ENCODE measurements at regions not wholly inside any gene's neighbourhood (a gene's known extent, or its start where the extent isn't known, plus 50 kb on each side); places are given as distances from the start of the nearest gene placed in this dataset.

DNA sequence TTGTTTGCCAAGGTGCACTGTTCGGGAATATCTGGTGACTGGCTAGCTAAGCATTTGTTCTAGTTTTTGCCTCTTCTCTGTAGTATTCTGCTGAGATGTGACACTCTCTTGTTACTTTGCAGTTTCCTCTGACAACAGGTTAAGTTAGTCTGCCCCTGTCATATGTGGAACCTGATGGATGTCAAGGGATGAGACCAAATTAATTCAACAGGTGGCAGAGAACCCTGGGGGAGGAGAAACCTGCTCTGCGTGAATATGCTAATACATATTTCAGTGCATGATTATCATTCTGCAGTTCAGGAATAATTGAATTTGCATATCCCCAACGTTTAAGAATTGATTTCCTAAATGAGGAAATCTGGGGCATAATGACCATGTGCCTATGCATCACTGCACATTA is 777.3 kb downstream of the PDCD6IP start:
- no peaks in the 10 kb centered on the region for H3K9me2 ChIP-seq (ENCODE audit: insufficient read depth, low read length)
- no peak overlapping the region for H3K4me3 ChIP-seq (ENCODE audit: low read length)
- no peaks in the 10 kb centered on the region for H3F3A ChIP-seq (ENCODE audit: insufficient read depth, low read length, poor library complexity, severe bottlenecking)
- H3K4me2 ChIP-seq (ENCODE audit: low read length) = no peak overlapping the region
- H3K9me3 ChIP-seq (ENCODE audit: low read length) = no peaks in the 10 kb centered on the region
- no peak overlapping the region for H3K27ac ChIP-seq (ENCODE audit: low read length)
- H4K20me1 ChIP-seq (ENCODE audit: insufficient read depth) = no peaks in the 10 kb centered on the region
- H3K27me3 ChIP-seq (ENCODE audit: insufficient read depth, low read depth, low read length) = no peaks in the 10 kb centered on the region
- H3K79me2 ChIP-seq (replicated peaks; ENCODE audit: insufficient read depth, low read length) = no peaks in the 10 kb centered on the region
- H3K9ac ChIP-seq (ENCODE audit: low read length) = no peak overlapping the region
- no peaks in the 10 kb centered on the region for H3K36me3 ChIP-seq (ENCODE audit: insufficient read depth, low read length)
- no peak for TF ChIP-seq EZH2 (IDR thresholded peaks at IDR 0.05; ENCODE audit: borderline replicate concordance, insufficient read depth, low read length, poor library complexity, severe bottlenecking)
- no peak for TF ChIP-seq MXI1 (conservative IDR thresholded peaks at IDR 0.05; ENCODE audit: poor library complexity, severe bottlenecking)
- TF ChIP-seq TAF1 (IDR thresholded peaks at IDR 0.05; ENCODE audit: low read depth) = no peak
- TF ChIP-seq, protein P1, sequence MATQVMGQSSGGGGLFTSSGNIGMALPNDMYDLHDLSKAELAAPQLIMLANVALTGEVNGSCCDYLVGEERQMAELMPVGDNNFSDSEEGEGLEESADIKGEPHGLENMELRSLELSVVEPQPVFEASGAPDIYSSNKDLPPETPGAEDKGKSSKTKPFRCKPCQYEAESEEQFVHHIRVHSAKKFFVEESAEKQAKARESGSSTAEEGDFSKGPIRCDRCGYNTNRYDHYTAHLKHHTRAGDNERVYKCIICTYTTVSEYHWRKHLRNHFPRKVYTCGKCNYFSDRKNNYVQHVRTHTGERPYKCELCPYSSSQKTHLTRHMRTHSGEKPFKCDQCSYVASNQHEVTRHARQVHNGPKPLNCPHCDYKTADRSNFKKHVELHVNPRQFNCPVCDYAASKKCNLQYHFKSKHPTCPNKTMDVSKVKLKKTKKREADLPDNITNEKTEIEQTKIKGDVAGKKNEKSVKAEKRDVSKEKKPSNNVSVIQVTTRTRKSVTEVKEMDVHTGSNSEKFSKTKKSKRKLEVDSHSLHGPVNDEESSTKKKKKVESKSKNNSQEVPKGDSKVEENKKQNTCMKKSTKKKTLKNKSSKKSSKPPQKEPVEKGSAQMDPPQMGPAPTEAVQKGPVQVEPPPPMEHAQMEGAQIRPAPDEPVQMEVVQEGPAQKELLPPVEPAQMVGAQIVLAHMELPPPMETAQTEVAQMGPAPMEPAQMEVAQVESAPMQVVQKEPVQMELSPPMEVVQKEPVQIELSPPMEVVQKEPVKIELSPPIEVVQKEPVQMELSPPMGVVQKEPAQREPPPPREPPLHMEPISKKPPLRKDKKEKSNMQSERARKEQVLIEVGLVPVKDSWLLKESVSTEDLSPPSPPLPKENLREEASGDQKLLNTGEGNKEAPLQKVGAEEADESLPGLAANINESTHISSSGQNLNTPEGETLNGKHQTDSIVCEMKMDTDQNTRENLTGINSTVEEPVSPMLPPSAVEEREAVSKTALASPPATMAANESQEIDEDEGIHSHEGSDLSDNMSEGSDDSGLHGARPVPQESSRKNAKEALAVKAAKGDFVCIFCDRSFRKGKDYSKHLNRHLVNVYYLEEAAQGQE (IDR thresholded peaks at IDR 0.05; ENCODE audit: borderline replicate concordance) = no peak
- no peak for TF ChIP-seq SMC3 (conservative IDR thresholded peaks at IDR 0.05; ENCODE audit: poor library complexity)
- TF ChIP-seq, protein P2, sequence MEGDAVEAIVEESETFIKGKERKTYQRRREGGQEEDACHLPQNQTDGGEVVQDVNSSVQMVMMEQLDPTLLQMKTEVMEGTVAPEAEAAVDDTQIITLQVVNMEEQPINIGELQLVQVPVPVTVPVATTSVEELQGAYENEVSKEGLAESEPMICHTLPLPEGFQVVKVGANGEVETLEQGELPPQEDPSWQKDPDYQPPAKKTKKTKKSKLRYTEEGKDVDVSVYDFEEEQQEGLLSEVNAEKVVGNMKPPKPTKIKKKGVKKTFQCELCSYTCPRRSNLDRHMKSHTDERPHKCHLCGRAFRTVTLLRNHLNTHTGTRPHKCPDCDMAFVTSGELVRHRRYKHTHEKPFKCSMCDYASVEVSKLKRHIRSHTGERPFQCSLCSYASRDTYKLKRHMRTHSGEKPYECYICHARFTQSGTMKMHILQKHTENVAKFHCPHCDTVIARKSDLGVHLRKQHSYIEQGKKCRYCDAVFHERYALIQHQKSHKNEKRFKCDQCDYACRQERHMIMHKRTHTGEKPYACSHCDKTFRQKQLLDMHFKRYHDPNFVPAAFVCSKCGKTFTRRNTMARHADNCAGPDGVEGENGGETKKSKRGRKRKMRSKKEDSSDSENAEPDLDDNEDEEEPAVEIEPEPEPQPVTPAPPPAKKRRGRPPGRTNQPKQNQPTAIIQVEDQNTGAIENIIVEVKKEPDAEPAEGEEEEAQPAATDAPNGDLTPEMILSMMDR (IDR thresholded peaks at IDR 0.05; ENCODE audit: poor library complexity, severe bottlenecking) = no peak
- TF ChIP-seq RAD21 (conservative IDR thresholded peaks at IDR 0.05) = no peak
- TF ChIP-seq EP300 (conservative IDR thresholded peaks at IDR 0.05; ENCODE audit: poor library complexity, severe bottlenecking) = no peak
- no peak for TF ChIP-seq POLR2AphosphoS5 (IDR thresholded peaks at IDR 0.05)
- no peak overlapping the region for H2AFZ ChIP-seq (ENCODE audit: low read depth, low read length)

DNA sequence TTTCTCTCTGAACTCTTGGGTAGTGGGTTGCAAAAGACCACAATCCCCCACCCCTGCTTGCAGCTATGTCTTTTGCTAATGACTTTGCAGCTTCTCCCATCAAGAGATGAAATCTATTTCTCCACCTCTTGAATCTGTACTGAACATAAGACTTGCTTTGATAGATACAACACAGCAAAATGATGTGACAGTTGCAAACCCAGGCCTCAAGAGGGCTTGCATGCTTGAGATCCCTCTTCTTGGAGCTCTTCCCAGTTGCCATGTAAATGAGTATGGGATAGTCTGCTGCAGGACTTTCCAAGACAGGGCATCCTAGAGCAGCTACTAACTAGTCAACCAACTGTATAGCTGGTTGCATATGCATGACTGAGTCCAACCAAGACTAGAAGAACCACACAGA is 783.6 kb downstream of the PDCD6IP start:
- Histone ChIP-seq H3K27me3 (ENCODE audit: insufficient read depth, low read depth, low read length) (no peaks in the 10 kb centered on the region), H2AFZ (ENCODE audit: low read depth, low read length) (no peak overlapping the region), H3K9me2 (ENCODE audit: insufficient read depth, low read length) (no peaks in the 10 kb centered on the region), H3K4me2 (ENCODE audit: low read length) (no peak overlapping the region), H4K20me1 (ENCODE audit: insufficient read depth) (no peaks in the 10 kb centered on the region), H3K9ac (ENCODE audit: low read length) (no peak overlapping the region), H3K4me3 (ENCODE audit: low read length) (no peak overlapping the region), H3K27ac (ENCODE audit: low read length) (no peak overlapping the region), H3F3A (ENCODE audit: insufficient read depth, low read length, poor library complexity, severe bottlenecking) (no peaks in the 10 kb centered on the region), H3K79me2 (replicated peaks; ENCODE audit: insufficient read depth, low read length) (no peaks in the 10 kb centered on the region), H3K9me3 (ENCODE audit: low read length) (no peaks in the 10 kb centered on the region), H3K36me3 (ENCODE audit: insufficient read depth, low read length) (no peaks in the 10 kb centered on the region)
- TF ChIP-seq SMC3 (conservative IDR thresholded peaks at IDR 0.05; ENCODE audit: poor library complexity) = no peak
- no peak for TF ChIP-seq EP300 (conservative IDR thresholded peaks at IDR 0.05; ENCODE audit: poor library complexity, severe bottlenecking)
- TF ChIP-seq, protein P2 (IDR thresholded peaks at IDR 0.05; ENCODE audit: poor library complexity, severe bottlenecking) = no peak
- no peak for TF ChIP-seq EZH2 (IDR thresholded peaks at IDR 0.05; ENCODE audit: borderline replicate concordance, insufficient read depth, low read length, poor library complexity, severe bottlenecking)
- TF ChIP-seq POLR2AphosphoS5 (IDR thresholded peaks at IDR 0.05) = no peak
- TF ChIP-seq RAD21 (conservative IDR thresholded peaks at IDR 0.05) = no peak
- TF ChIP-seq MXI1 (conservative IDR thresholded peaks at IDR 0.05; ENCODE audit: poor library complexity, severe bottlenecking) = no peak
- TF ChIP-seq, protein P1 (IDR thresholded peaks at IDR 0.05; ENCODE audit: borderline replicate concordance) = no peak
- no peak for TF ChIP-seq TAF1 (IDR thresholded peaks at IDR 0.05; ENCODE audit: low read depth)

Data from neural cell (in vitro differentiated cells).